ENCODE measurements at regions not wholly inside any gene's neighbourhood (a gene's known extent, or its start where the extent isn't known, plus 50 kb on each side); places are given as distances from the start of the nearest gene placed in this dataset.

- H3K4me3 Mint-ChIP-seq (ENCODE audit: unreplicated experiment) = no peak overlapping the region
- H3K9me3 Mint-ChIP-seq (ENCODE audit: unreplicated experiment) = no peaks in the 10 kb centered on the region
- Histone ChIP-seq H3K4me1 (ENCODE audit: insufficient read depth, low read length) (no peaks in the 10 kb centered on the region), H2AFZ (ENCODE audit: low read depth, low read length) (no peak overlapping the region), H4K20me1 (ENCODE audit: insufficient read depth, low read length) (no peaks in the 10 kb centered on the region), H3K9ac (ENCODE audit: low read length) (no peak overlapping the region), H3K4me2 (ENCODE audit: low read length) (no peak overlapping the region), H3K36me3 (ENCODE audit: insufficient read depth, low read length) (no peaks in the 10 kb centered on the region), H3K4me3 (ENCODE audit: insufficient read depth, low read depth, low read length) (no peak overlapping the region), H3K9me3 (ENCODE audit: insufficient read depth, low read depth, low read length) (no peaks in the 10 kb centered on the region), H3K27ac (ENCODE audit: low read depth, low read length) (no peak overlapping the region), H3K27me3 (ENCODE audit: insufficient read depth, low read length) (no peaks in the 10 kb centered on the region), H3K79me2 (ENCODE audit: insufficient read depth, low read length) (no peaks in the 10 kb centered on the region)
- TF ChIP-seq CTCF (IDR thresholded peaks at IDR 0.05; ENCODE audit: insufficient read depth, low read depth, low read length) (no peak), EZH2 (IDR thresholded peaks at IDR 0.05; ENCODE audit: insufficient read depth, low read length) (no peak)
- peaks cover 4% of the 10 kb centered on the region for H3K4me1 Mint-ChIP-seq (ENCODE audit: low read depth, unreplicated experiment)
- no peaks in the 10 kb centered on the region for H3K27me3 Mint-ChIP-seq (ENCODE audit: low read depth, unreplicated experiment)
- DNase-seq (ENCODE audit: low read depth) (no peak), FAIRE-seq (no peak)
- no peaks in the 10 kb centered on the region for H3K36me3 Mint-ChIP-seq (ENCODE audit: low read depth, unreplicated experiment)
- no peak overlapping the region for H3K27ac Mint-ChIP-seq (ENCODE audit: unreplicated experiment)
Measured at GRCh38 chr3:162610261-162610660, 1113.7 kb downstream of the OTOL1 start.

- no peak overlapping the region for H3K9ac ChIP-seq (ENCODE audit: low read length)
- no peaks in the 10 kb centered on the region for H3K9me3 Mint-ChIP-seq (ENCODE audit: unreplicated experiment)
- peaks cover 4% of the 10 kb centered on the region for H3K4me1 Mint-ChIP-seq (ENCODE audit: low read depth, unreplicated experiment)
- FAIRE-seq (no peak), DNase-seq (ENCODE audit: low read depth) (no peak)
- H4K20me1 ChIP-seq (ENCODE audit: insufficient read depth, low read length) = no peaks in the 10 kb centered on the region
- no peak overlapping the region for H2AFZ ChIP-seq (ENCODE audit: low read depth, low read length)
- no peak overlapping the region for H3K4me3 Mint-ChIP-seq (ENCODE audit: unreplicated experiment)
- no peaks in the 10 kb centered on the region for H3K9me3 ChIP-seq (ENCODE audit: insufficient read depth, low read depth, low read length)
- H3K27me3 Mint-ChIP-seq (ENCODE audit: low read depth, unreplicated experiment) = no peaks in the 10 kb centered on the region
- H3K36me3 Mint-ChIP-seq (ENCODE audit: low read depth, unreplicated experiment) = no peaks in the 10 kb centered on the region
- H3K27ac ChIP-seq (ENCODE audit: low read depth, low read length) = no peak overlapping the region
- H3K4me2 ChIP-seq (ENCODE audit: low read length) = no peak overlapping the region
- H3K27me3 ChIP-seq (ENCODE audit: insufficient read depth, low read length) = no peaks in the 10 kb centered on the region
- no peaks in the 10 kb centered on the region for H3K79me2 ChIP-seq (ENCODE audit: insufficient read depth, low read length)
- no peak overlapping the region for H3K4me3 ChIP-seq (ENCODE audit: insufficient read depth, low read depth, low read length)
- H3K4me1 ChIP-seq (ENCODE audit: insufficient read depth, low read length) = no peaks in the 10 kb centered on the region
- no peak overlapping the region for H3K27ac Mint-ChIP-seq (ENCODE audit: unreplicated experiment)
- TF ChIP-seq EZH2 (IDR thresholded peaks at IDR 0.05; ENCODE audit: insufficient read depth, low read length) (no peak), CTCF (IDR thresholded peaks at IDR 0.05; ENCODE audit: insufficient read depth, low read depth, low read length) (no peak)
- H3K36me3 ChIP-seq (ENCODE audit: insufficient read depth, low read length) = no peaks in the 10 kb centered on the region
Measured at GRCh38 chr3:162612991-162613390, 1116.4 kb downstream of the OTOL1 start.

DNA sequence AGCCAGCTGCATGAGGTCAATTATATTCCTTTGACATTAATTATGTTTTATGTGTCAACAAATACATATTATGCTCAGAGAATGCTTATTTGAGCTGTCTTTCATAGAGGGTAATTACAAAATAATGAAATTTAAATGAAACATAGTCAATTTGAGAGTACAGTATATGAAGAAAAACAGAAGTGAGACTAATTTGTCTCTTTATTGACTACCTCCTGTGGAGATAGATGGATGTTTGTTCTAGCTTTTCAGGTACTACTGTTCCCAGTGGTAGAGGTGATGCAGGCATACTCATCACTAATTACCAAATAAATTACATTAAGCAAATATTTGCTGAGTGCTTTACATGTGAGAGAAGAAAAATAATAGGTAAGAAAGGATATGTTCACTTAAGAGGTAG is 1129.6 kb downstream of the OTOL1 start:
- no peaks in the 10 kb centered on the region for H3K9me3 ChIP-seq (ENCODE audit: insufficient read depth, low read depth, low read length)
- no peaks in the 10 kb centered on the region for H3K4me1 Mint-ChIP-seq (ENCODE audit: low read depth, unreplicated experiment)
- no peaks in the 10 kb centered on the region for H3K36me3 Mint-ChIP-seq (ENCODE audit: low read depth, unreplicated experiment)

More for the DNA sequence above, 1129.6 kb downstream of the OTOL1 start:
- Histone ChIP-seq H3K4me3 (ENCODE audit: insufficient read depth, low read depth, low read length) (no peak overlapping the region), H2AFZ (ENCODE audit: low read depth, low read length) (no peak overlapping the region), H3K27me3 (ENCODE audit: insufficient read depth, low read length) (no peaks in the 10 kb centered on the region), H3K4me1 (ENCODE audit: insufficient read depth, low read length) (no peaks in the 10 kb centered on the region), H3K27ac (ENCODE audit: low read depth, low read length) (no peak overlapping the region), H3K79me2 (ENCODE audit: insufficient read depth, low read length) (no peaks in the 10 kb centered on the region), H3K4me2 (ENCODE audit: low read length) (no peak overlapping the region), H4K20me1 (ENCODE audit: insufficient read depth, low read length) (no peaks in the 10 kb centered on the region), H3K9ac (ENCODE audit: low read length) (no peak overlapping the region), H3K36me3 (ENCODE audit: insufficient read depth, low read length) (no peaks in the 10 kb centered on the region)
- no peak overlapping the region for H3K4me3 Mint-ChIP-seq (ENCODE audit: unreplicated experiment)
- DNase-seq (ENCODE audit: low read depth) = no peak
- no peaks in the 10 kb centered on the region for H3K27me3 Mint-ChIP-seq (ENCODE audit: low read depth, unreplicated experiment)
- H3K27ac Mint-ChIP-seq (ENCODE audit: unreplicated experiment) = no peak overlapping the region
- no peak for FAIRE-seq
- peaks cover 3% of the 10 kb centered on the region for H3K9me3 Mint-ChIP-seq (ENCODE audit: unreplicated experiment)
- TF ChIP-seq CTCF (IDR thresholded peaks at IDR 0.05; ENCODE audit: insufficient read depth, low read depth, low read length) (no peak), EZH2 (IDR thresholded peaks at IDR 0.05; ENCODE audit: insufficient read depth, low read length) (no peak)
